Aorta (tissue), 5 donors: ENCODE measurements at regions not wholly inside any gene's neighbourhood (a gene's known extent, or its start where the extent isn't known, plus 50 kb on each side); places are given as distances from the start of the nearest gene placed in this dataset.

Experiments used
- ATAC-seq: fragments of 200-7000 bp; cut with Tn5 transposase; one replicate; pipeline ENCODE4 v1.9.1; 2022; ENCODE audit warnings: moderate library complexity; ENCODE audit not compliant: low FRiP score
- DNase-seq, 2 donors: peaks; one replicate each; pipeline ENCODE4 v3.0.0-alpha.2; 2020
- H3K27ac ChIP-seq, 2 donors: one replicate each; pipeline ENCODE4 v1.5.1; 2013; ENCODE audit warnings: low read length in 2 of 2, mild to moderate bottlenecking in 2 of 2, moderate library complexity in 2 of 2, control low read depth in 1 of 2, inconsistent platforms in 1 of 2, low read depth in 1 of 2
- H3K27me3 ChIP-seq, 2 donors: one replicate each; pipeline ENCODE4 v1.6.1; 2013; ENCODE audit warnings: control low read depth in 1 of 2, low read length in 1 of 2, mild to moderate bottlenecking in 1 of 2, moderate library complexity in 1 of 2; ENCODE audit not compliant: insufficient read depth in 2 of 2, control insufficient read depth in 1 of 2
- H3K36me3 ChIP-seq, 2 donors: one replicate each; pipeline ENCODE4 v1.6.1; 2013; ENCODE audit warnings: control low read depth in 1 of 2, low read length in 1 of 2, mild to moderate bottlenecking in 1 of 2; ENCODE audit not compliant: insufficient read depth in 2 of 2, control insufficient read depth in 1 of 2
- H3K4me1 ChIP-seq, 2 donors: one replicate each; pipeline ENCODE4 v1.6.1; 2013; ENCODE audit warnings: low read length in 2 of 2, control low read depth in 1 of 2, mild to moderate bottlenecking in 1 of 2, moderate library complexity in 1 of 2; ENCODE audit not compliant: insufficient read depth in 2 of 2, control insufficient read depth in 1 of 2
- H3K4me3 ChIP-seq, 2 donors: one replicate each; pipeline ENCODE4 v1.5.1; 2013; ENCODE audit warnings: low read length in 2 of 2, control low read depth in 1 of 2, mild to moderate bottlenecking in 1 of 2
- H3K9me3 ChIP-seq: one replicate; pipeline ENCODE4 v1.6.1; 2013; ENCODE audit warnings: mild to moderate bottlenecking, low read length; ENCODE audit not compliant: control insufficient read depth
- WGBS, 2 donors: extraction: QIAGEN DNeasy Blood & Tissue Kit; methylation state at CpG; one replicate each; pipeline ENCODE4 v1.1.7; 2013; 5-methylcytosine and 5-hydroxymethylcytosine counted together
- intact Hi-C, 2 donors: fragments of 100-400 bp; cut with DNase I; formaldehyde crosslinking; loops; one replicate each; pipeline versions ENCODE4 v1.14.2 to v1.15.0; 2022
- donor health status: healthy with polysubstance abuse.
- donor health status: Bipolar disorder and iron deficiency.
- donor health status: DM: no; HTN: no; CAD: no.
- donor health status: DM: no; HTN: no; CAD: no.
- donor health status: DM: yes; HTN: yes; CAD: no.

- H3K36me3 ChIP-seq = no peaks in the 10 kb centered on the region
- WGBS, 2 donors = 81 to 87% methylated on average over 11 of the region's 11 CpGs
- H3K27me3 ChIP-seq = no peaks in the 10 kb centered on the region
- no peak overlapping the region for H3K4me3 ChIP-seq
- intact Hi-C loops = no loop called here
- no peaks in the 10 kb centered on the region for H3K4me1 ChIP-seq
- H3K27ac ChIP-seq = no peak overlapping the region
- ATAC-seq (no peak), DNase-seq (no peak)
- H3K9me3 ChIP-seq = no peaks in the 10 kb centered on the region
Measured at GRCh38 chr3:72370947-72371346, 477.3 kb downstream of the SHQ1 start.

- intact Hi-C loops = no loop called here
- no peak overlapping the region for H3K4me3 ChIP-seq
- H3K4me1 ChIP-seq = no peaks in the 10 kb centered on the region
- no peak for ATAC-seq
- no peaks in the 10 kb centered on the region for H3K36me3 ChIP-seq
- H3K27ac ChIP-seq = no peak overlapping the region
- no peak for DNase-seq
- no peaks in the 10 kb centered on the region for H3K9me3 ChIP-seq
- no peaks in the 10 kb centered on the region for H3K27me3 ChIP-seq
- 97 to 98% methylated on average over 6 of the region's 6 CpGs for WGBS, 2 donors
Measured at GRCh38 chr3:72369681-72370080, 478.6 kb downstream of the SHQ1 start.

GRCh38 chr3:72368331-72368975, 479.8 kb downstream of the SHQ1 start:
- H3K36me3 ChIP-seq = no peaks in the 10 kb centered on the region
- H3K9me3 ChIP-seq = no peaks in the 10 kb centered on the region
- 54 to 64% methylated on average over 12 of the region's 12 CpGs for WGBS, 2 donors

GRCh38 chr3:72361990-72362389, 486.3 kb downstream of the SHQ1 start:
- H3K4me1 ChIP-seq = no peaks in the 10 kb centered on the region
- WGBS, 2 donors = 87 to 89% methylated on average over 2 of the region's 2 CpGs
- intact Hi-C loops = no loop called here
- ATAC-seq (no peak), DNase-seq (no peak)
- H3K4me3 ChIP-seq = no peak overlapping the region
- H3K36me3 ChIP-seq = no peaks in the 10 kb centered on the region
- H3K9me3 ChIP-seq = no peaks in the 10 kb centered on the region
- no peak overlapping the region for H3K27ac ChIP-seq
- no peaks in the 10 kb centered on the region for H3K27me3 ChIP-seq

More at GRCh38 chr3:72368331-72368975, 479.8 kb downstream of the SHQ1 start:
- Histone ChIP-seq H3K4me1 (no peaks in the 10 kb centered on the region), H3K27me3 (no peaks in the 10 kb centered on the region), H3K4me3 (no peak overlapping the region), H3K27ac (no peak overlapping the region)
- no peak for ATAC-seq
- DNase-seq = no peak
- intact Hi-C loops = no loop called here

- no peak for DNase-seq
- Histone ChIP-seq H3K27ac (no peak overlapping the region), H3K4me3 (no peak overlapping the region), H3K27me3 (no peaks in the 10 kb centered on the region), H3K9me3 (no peaks in the 10 kb centered on the region), H3K36me3 (no peaks in the 10 kb centered on the region), H3K4me1 (no peaks in the 10 kb centered on the region)
- intact Hi-C loops = no loop called here
- no peak for ATAC-seq
- WGBS, 2 donors = 86% methylated on average over 1 of the region's 1 CpG
Measured at GRCh38 chr3:72359743-72360142, 488.5 kb downstream of the SHQ1 start.

GRCh38 chr3:72355168-72355567, 493.1 kb downstream of the SHQ1 start:
- H3K9me3 ChIP-seq = no peaks in the 10 kb centered on the region
- no peak for ATAC-seq
- no peak overlapping the region for H3K27ac ChIP-seq
- H3K36me3 ChIP-seq = no peaks in the 10 kb centered on the region
- intact Hi-C loops = no loop called here
- no peaks in the 10 kb centered on the region for H3K4me1 ChIP-seq
- H3K27me3 ChIP-seq = no peaks in the 10 kb centered on the region
- no peak overlapping the region for H3K4me3 ChIP-seq
- no peak for DNase-seq

- Histone ChIP-seq H3K36me3 (no peaks in the 10 kb centered on the region), H3K4me1 (no peaks in the 10 kb centered on the region), H3K4me3 (no peak overlapping the region), H3K9me3 (no peaks in the 10 kb centered on the region), H3K27ac (no peak overlapping the region), H3K27me3 (no peaks in the 10 kb centered on the region)
- intact Hi-C loops = no loop called here
- DNase-seq (no peak), ATAC-seq (no peak)
- 97 to 100% methylated on average over 1 of the region's 1 CpG for WGBS, 2 donors
Measured at GRCh38 chr3:72354486-72354885, 493.8 kb downstream of the SHQ1 start.

GRCh38 chr3:72353236-72354128, 494.8 kb downstream of the SHQ1 start:
- ATAC-seq (no peak), DNase-seq (no peak)
- Histone ChIP-seq H3K27me3 (no peaks in the 10 kb centered on the region), H3K27ac (no peak overlapping the region), H3K9me3 (no peaks in the 10 kb centered on the region), H3K4me3 (no peak overlapping the region), H3K4me1 (no peaks in the 10 kb centered on the region), H3K36me3 (no peaks in the 10 kb centered on the region)
- WGBS, 2 donors = 87 to 88% methylated on average over 18 of the region's 18 CpGs
- intact Hi-C loops = no loop called here

- H3K27me3 ChIP-seq = no peaks in the 10 kb centered on the region
- H3K36me3 ChIP-seq = no peaks in the 10 kb centered on the region
- H3K9me3 ChIP-seq = no peaks in the 10 kb centered on the region
- intact Hi-C loops = no loop called here
- ATAC-seq = no peak
- WGBS, 2 donors = 93 to 94% methylated on average over 5 of the region's 5 CpGs
- H3K4me3 ChIP-seq = no peak overlapping the region
- no peak for DNase-seq
- no peaks in the 10 kb centered on the region for H3K4me1 ChIP-seq
- no peak overlapping the region for H3K27ac ChIP-seq
Measured at GRCh38 chr3:72352176-72352575, 496.1 kb downstream of the SHQ1 start.
